Stimulated activated CD4-positive, alpha-beta T cell treated with anti-CD3 and anti-CD28 coated beads, Interleukin-4, amount 100 ng/mL, for 48 hours (primary cell): ENCODE measurements at regions not wholly inside any gene's neighbourhood (a gene's known extent, or its start where the extent isn't known, plus 50 kb on each side); places are given as distances from the start of the nearest gene placed in this dataset.

Source experiments
- DNase-seq, 2 donors: peaks; one replicate each; pipeline ENCODE4 v3.0.0-alpha.2; 2020; ENCODE audit warnings: low read depth in 2 of 2

GRCh38 chr2:221050020-221050795 is 521.9 kb downstream of the EPHA4 start:
- no peak for DNase-seq

GRCh38 chr2:221051162-221051561 is 520.9 kb downstream of the EPHA4 start:
- DNase-seq, result no peak

GRCh38 chr2:221060376-221060775 is 511.7 kb downstream of the EPHA4 start:
- DNase-seq, result no peak

- no peak for DNase-seq
Observed at GRCh38 chr2:221063568-221063967, 508.5 kb downstream of the EPHA4 start.

- DNase-seq, result no peak
Observed at GRCh38 chr2:221064058-221064854, 507.8 kb downstream of the EPHA4 start.

GRCh38 chr2:221064880-221065279 is 507.2 kb downstream of the EPHA4 start:
- no peak for DNase-seq

GRCh38 chr2:221068123-221068522 is 504.0 kb downstream of the EPHA4 start:
- no peak for DNase-seq

GRCh38 chr2:221070106-221070505 is 502.0 kb downstream of the EPHA4 start:
- no peak for DNase-seq

GRCh38 chr2:221073326-221074049 is 498.6 kb downstream of the EPHA4 start:
- no peak for DNase-seq

- no peak for DNase-seq
Observed at GRCh38 chr2:221074238-221074637, 497.9 kb downstream of the EPHA4 start.

- DNase-seq, result no peak
Observed at GRCh38 chr2:221075203-221075602, 496.9 kb downstream of the EPHA4 start.

- no peak for DNase-seq
Observed at GRCh38 chr2:221077251-221077650, 494.9 kb downstream of the EPHA4 start.

GRCh38 chr2:221077799-221078198 is 494.3 kb downstream of the EPHA4 start:
- no peak for DNase-seq

- DNase-seq, result no peak
Observed at GRCh38 chr2:221085341-221085900, 486.7 kb downstream of the EPHA4 start.

- DNase-seq, result no peak
Observed at GRCh38 chr2:221085936-221086335, 486.2 kb downstream of the EPHA4 start.

- DNase-seq, result no peak
Observed at GRCh38 chr2:221087779-221088178, 484.3 kb downstream of the EPHA4 start.

GRCh38 chr2:221088506-221088905 is 483.6 kb downstream of the EPHA4 start:
- no peak for DNase-seq

GRCh38 chr2:221095356-221095755 is 476.7 kb downstream of the EPHA4 start:
- DNase-seq, result no peak

- no peak for DNase-seq
Observed at GRCh38 chr2:221096706-221097567, 475.2 kb downstream of the EPHA4 start.

- DNase-seq, result no peak
Observed at GRCh38 chr2:221097568-221097915, 474.6 kb downstream of the EPHA4 start.

GRCh38 chr2:221097949-221098348 is 474.2 kb downstream of the EPHA4 start:
- no peak for DNase-seq
